Renal pelvis (tissue), 1 donor: ENCODE measurements at regions not wholly inside any gene's neighbourhood (a gene's known extent, or its start where the extent isn't known, plus 50 kb on each side); places are given as distances from the start of the nearest gene placed in this dataset.

Experiments
- DNase-seq: peaks from one replicate; pipeline ENCODE4 v3.0.0-alpha.2; 2013

GRCh38 chr3:177813322-177813721 lies 616.0 kb upstream of the TBL1XR1 start:
- DNase-seq: no peak

- DNase-seq: no peak
Observed at GRCh38 chr3:177816667-177817208, 619.5 kb upstream of the TBL1XR1 start.

GRCh38 chr3:177817751-177818150 lies 620.5 kb upstream of the TBL1XR1 start:
- DNase-seq: no peak

GRCh38 chr3:177818712-177819240 lies 621.5 kb upstream of the TBL1XR1 start:
- DNase-seq: no peak

GRCh38 chr3:177820683-177821316 lies 623.5 kb upstream of the TBL1XR1 start:
- no peak for DNase-seq

- DNase-seq: no peak
Observed at GRCh38 chr3:177822681-177823096, 625.4 kb upstream of the TBL1XR1 start.

GRCh38 chr3:177823701-177824189 lies 626.5 kb upstream of the TBL1XR1 start:
- DNase-seq: no peak

- peak; percentile 54 for DNase-seq
Observed at GRCh38 chr3:177824190-177824786, 627.0 kb upstream of the TBL1XR1 start.

GRCh38 chr3:177824841-177825240 lies 627.6 kb upstream of the TBL1XR1 start:
- DNase-seq: no peak

GRCh38 chr3:177826253-177826652 lies 629.0 kb upstream of the TBL1XR1 start:
- no peak for DNase-seq

- no peak for DNase-seq
Observed at GRCh38 chr3:177827511-177828207, 630.4 kb upstream of the TBL1XR1 start.

GRCh38 chr3:177828208-177828565 lies 630.9 kb upstream of the TBL1XR1 start:
- no peak for DNase-seq

- no peak for DNase-seq
Observed at GRCh38 chr3:177830411-177830849, 633.1 kb upstream of the TBL1XR1 start.

- no peak for DNase-seq
Observed at GRCh38 chr3:177831361-177831760, 634.1 kb upstream of the TBL1XR1 start.

GRCh38 chr3:177832880-177833279 lies 635.6 kb upstream of the TBL1XR1 start:
- no peak for DNase-seq

GRCh38 chr3:177833332-177833731 lies 636.0 kb upstream of the TBL1XR1 start:
- DNase-seq: no peak

- DNase-seq: no peak
Observed at GRCh38 chr3:177835008-177835407, 637.7 kb upstream of the TBL1XR1 start.

GRCh38 chr3:177835917-177836316 lies 638.6 kb upstream of the TBL1XR1 start:
- no peak for DNase-seq

- no peak for DNase-seq
Observed at GRCh38 chr3:177836671-177837070, 639.4 kb upstream of the TBL1XR1 start.

- no peak for DNase-seq
Observed at GRCh38 chr3:177837951-177838655, 640.8 kb upstream of the TBL1XR1 start.

GRCh38 chr3:177838766-177839350 lies 641.6 kb upstream of the TBL1XR1 start:
- no peak for DNase-seq

GRCh38 chr3:177842302-177842701 lies 645.0 kb upstream of the TBL1XR1 start:
- no peak for DNase-seq
